Common myeloid progenitor, CD34-positive (primary cell): ENCODE measurements at regions not wholly inside any gene's neighbourhood (a gene's known extent, or its start where the extent isn't known, plus 50 kb on each side); places are given as distances from the start of the nearest gene placed in this dataset.
"Not testable (repeated sequence)": the region's sequence is repeated elsewhere in the genome, so short reads cannot be mapped to it uniquely, and the experiment has no call there.

Experiments
- CTCF ChIA-PET: fragments of 350-600 bp; sonication (Branson Sonifier 250); formaldehyde crosslinking; loops from one replicate; lab custom pipeline; 2021; ENCODE audit warnings: antibody characterized with exemption; lab: Charles Lee
- POLR2A ChIA-PET: fragments of 350-600 bp; sonication (Branson Sonifier 250); formaldehyde crosslinking; loops from one replicate; lab custom pipeline; 2021; ENCODE audit warnings: antibody characterized with exemption; lab: Charles Lee
- DNase-seq, 3 donors: peaks; one replicate each; pipeline versions ENCODE4 v3.0.0 to v3.0.0-alpha.2; 2013
- H3K27ac ChIP-seq, 2 experiments: 1 replicate in 1 of 2; 2 replicates in 1 of 2; pipeline ENCODE4 v1.7.0; 2013; ENCODE audit warnings: inconsistent platforms in 2 of 2, low read length in 2 of 2, mild to moderate bottlenecking in 2 of 2, low read depth in 1 of 2, moderate library complexity in 1 of 2; ENCODE audit not compliant: severe bottlenecking in 2 of 2, insufficient read depth in 1 of 2, poor library complexity in 1 of 2
- H3K27me3 ChIP-seq, 5 experiments: replicated peaks in 2 of 5; 1 replicate in 3 of 5; 2 replicates in 2 of 5; pipeline versions ENCODE4 v1.6.1 to v1.7.0; 2013; ENCODE audit warnings: low read length in 4 of 5, mild to moderate bottlenecking in 2 of 5, moderate library complexity in 2 of 5, inconsistent platforms in 1 of 5; ENCODE audit not compliant: insufficient read depth in 5 of 5, control insufficient read depth in 4 of 5
- H3K36me3 ChIP-seq, 4 experiments: 1 replicate in 2 of 4; 2 replicates in 2 of 4; pipeline versions ENCODE4 v1.6.1 to v1.7.0; 2013; ENCODE audit warnings: low read length in 3 of 4, control low read depth in 1 of 4, mild to moderate bottlenecking in 1 of 4; ENCODE audit not compliant: control insufficient read depth in 4 of 4, insufficient read depth in 4 of 4
- H3K4me1 ChIP-seq, 4 experiments: 1 replicate in 3 of 4; 2 replicates in 1 of 4; pipeline versions ENCODE4 v1.6.1 to v1.7.1; 2013; ENCODE audit warnings: low read length in 3 of 4, mild to moderate bottlenecking in 3 of 4, control low read depth in 1 of 4, inconsistent platforms in 1 of 4, moderate library complexity in 1 of 4; ENCODE audit not compliant: control insufficient read depth in 4 of 4, insufficient read depth in 4 of 4; ENCODE audit errors: control extremely low read depth in 1 of 4
- H3K4me3 ChIP-seq, 7 experiments: 1 replicate in 4 of 7; 2 replicates in 3 of 7; pipeline versions ENCODE4 v1.5.1 to v1.7.0; 2013; ENCODE audit warnings: mild to moderate bottlenecking in 7 of 7, low read length in 6 of 7, moderate library complexity in 6 of 7, inconsistent platforms in 2 of 7, low read depth in 2 of 7, control low read depth in 1 of 7; ENCODE audit not compliant: insufficient read depth in 4 of 7, control insufficient read depth in 1 of 7; ENCODE audit errors: extremely low read depth in 1 of 7
- H3K9me3 ChIP-seq, 5 experiments: 1 replicate in 4 of 5; 2 replicates in 1 of 5; pipeline versions ENCODE4 v1.6.1 to v1.7.1; 2013; ENCODE audit warnings: low read length in 4 of 5, mild to moderate bottlenecking in 2 of 5, inconsistent platforms in 1 of 5, low read depth in 1 of 5, moderate library complexity in 1 of 5; ENCODE audit not compliant: control insufficient read depth in 4 of 5, insufficient read depth in 2 of 5; ENCODE audit errors: control extremely low read depth in 1 of 5
- WGBS: methylation state at CpG from one replicate; pipeline ENCODE4 v1.1.5; 2013; ENCODE audit not compliant: insufficient coverage; 5-methylcytosine and 5-hydroxymethylcytosine counted together

DNA sequence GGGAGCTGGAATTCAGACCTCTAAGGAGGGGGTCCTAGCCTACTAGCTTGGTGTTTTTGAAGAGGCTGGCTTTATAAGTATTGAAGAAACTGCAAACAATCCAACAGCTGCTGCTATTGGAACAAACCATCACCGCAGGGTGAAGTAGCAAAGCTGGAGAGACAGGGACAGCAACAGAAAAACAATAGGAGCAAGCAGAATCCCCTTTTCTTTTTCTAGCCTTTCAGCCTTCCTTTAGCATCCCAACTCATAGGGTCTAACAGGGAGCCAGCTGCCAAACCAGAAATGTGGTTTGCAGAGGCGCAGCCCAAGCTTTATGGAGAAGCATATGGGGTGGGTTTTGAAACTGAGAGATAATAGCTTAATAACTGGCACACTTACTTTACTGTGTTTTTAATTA lies 106.2 kb upstream of the CHMP2B start:
- DNase-seq, result no peak
- Histone ChIP-seq H3K9me3 (no peaks in the 10 kb centered on the region), H3K36me3 (no peaks in the 10 kb centered on the region), H3K27ac (no peak overlapping the region), H3K27me3 (no peaks in the 10 kb centered on the region), H3K4me1 (no peaks in the 10 kb centered on the region), H3K4me3 (no peak overlapping the region)
- ChIA-PET POLR2A (no interaction called here), CTCF (interaction anchor here (0.9 kb wide), 1 partner anchor 47 kb away, joined by 3 read pairs; no protein-coding TSS in a partner anchor)
- 100% methylated on average over 1 of the region's 2 CpGs for WGBS

DNA sequence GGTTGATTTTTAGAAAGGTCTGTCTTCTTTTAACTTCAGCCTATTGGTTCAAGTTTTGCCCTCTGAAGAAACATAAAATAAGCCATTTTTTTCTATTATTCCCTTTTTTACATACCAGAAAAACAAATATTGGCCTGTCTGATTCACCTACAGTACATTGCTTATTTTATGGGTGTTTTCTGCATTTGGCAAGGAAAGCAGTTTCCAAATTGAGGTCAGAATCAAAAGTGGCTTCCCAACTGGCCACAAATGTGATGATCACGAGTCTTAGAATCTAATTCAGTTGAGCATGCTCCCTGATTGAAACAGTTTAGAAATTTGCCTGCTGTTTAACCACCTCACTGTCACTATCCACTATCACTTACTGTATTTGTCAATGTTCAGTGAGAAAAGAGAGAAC lies 106.9 kb upstream of the CHMP2B start:
- POLR2A ChIA-PET, result no interaction called here
- H3K4me1 ChIP-seq, result no peaks in the 10 kb centered on the region
- CTCF ChIA-PET, result interaction anchor here (0.9 kb wide), 1 partner anchor 48 kb away, joined by 3 read pairs; no protein-coding TSS in a partner anchor

DNA sequence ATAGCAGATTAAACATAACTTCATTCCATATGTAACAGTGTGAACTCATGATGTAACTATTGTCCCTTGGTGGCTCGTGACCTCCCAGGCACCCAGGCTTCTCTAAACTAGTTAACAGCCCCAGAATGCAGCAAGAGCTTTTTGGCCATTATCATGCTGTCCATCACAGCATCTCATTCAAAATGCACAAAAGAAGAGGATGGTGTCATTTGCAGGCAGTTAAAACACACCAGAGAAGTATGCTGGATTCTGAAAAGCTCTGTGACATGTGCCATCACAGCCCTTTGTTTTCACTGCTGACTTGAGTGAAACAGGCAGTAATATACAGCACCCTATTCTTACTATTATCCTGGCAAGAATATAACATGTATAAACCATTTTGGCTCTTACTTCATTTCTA lies 117.6 kb upstream of the CHMP2B start:
- Histone ChIP-seq H3K27me3 (no peaks in the 10 kb centered on the region), H3K4me3 (no peak overlapping the region), H3K36me3 (peaks cover 0 to 2% (median 0%) of the 10 kb centered on the region in 4 experiments), H3K27ac (no peak overlapping the region), H3K4me1 (no peaks in the 10 kb centered on the region), H3K9me3 (peaks cover 0 to 15% (median 0%) of the 10 kb centered on the region in 5 experiments)
- ChIA-PET CTCF (no interaction called here), POLR2A (no interaction called here)
- DNase-seq, result no peak
- 100% methylated on average over 1 of the region's 1 CpG for WGBS

More for the DNA sequence above, 106.9 kb upstream of the CHMP2B start:
- no peaks in the 10 kb centered on the region for H3K9me3 ChIP-seq
- no peak overlapping the region for H3K4me3 ChIP-seq
- H3K27me3 ChIP-seq, result no peaks in the 10 kb centered on the region
- H3K27ac ChIP-seq, result no peak overlapping the region
- no peak for DNase-seq
- H3K36me3 ChIP-seq, result no peaks in the 10 kb centered on the region
- WGBS, result 100% methylated on average over 1 of the region's 1 CpG

DNA sequence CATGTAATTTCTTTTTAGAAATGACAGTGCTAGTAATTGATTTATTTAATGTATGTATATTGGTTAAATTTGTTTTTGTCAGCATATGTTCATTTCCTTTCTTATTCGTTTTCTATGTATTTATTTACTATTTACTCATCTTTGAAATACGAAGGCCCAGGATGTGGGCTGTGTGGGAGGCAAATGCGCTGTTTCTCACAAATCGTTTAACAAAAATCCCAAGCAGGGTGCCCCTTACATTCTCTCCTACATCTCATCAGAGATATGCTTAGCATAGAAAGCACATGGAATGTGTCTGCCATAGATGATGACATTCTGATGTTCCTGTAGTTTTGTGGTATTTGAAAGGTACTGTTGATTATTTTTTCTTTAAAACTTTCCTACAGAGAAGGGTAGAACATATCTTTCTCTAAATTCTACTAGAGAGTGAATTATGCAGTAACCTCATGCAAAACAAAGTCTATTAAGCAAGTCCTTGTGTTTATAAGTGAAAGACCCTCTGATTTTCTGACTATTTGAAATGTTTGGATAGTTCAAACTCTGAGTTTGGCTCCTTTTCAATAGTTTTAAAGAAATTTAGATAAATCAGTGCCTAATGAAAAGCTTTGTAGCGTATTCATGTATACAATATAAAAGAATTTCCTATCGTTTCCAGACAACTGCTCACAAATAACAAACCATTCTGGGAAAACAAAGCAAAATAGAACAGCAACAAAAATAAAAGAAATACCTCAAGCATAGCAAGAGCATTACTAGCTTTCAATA lies 111.1 kb upstream of the VGLL3 start:
- no peak overlapping the region for H3K4me3 ChIP-seq
- peaks cover 4 to 19% (median 6%) of the 10 kb centered on the region in 5 experiments for H3K9me3 ChIP-seq
- no CpG with 5 or more reads among the region's 6 CpGs for WGBS
- H3K36me3 ChIP-seq, result peaks cover 0 to 20% (median 8%) of the 10 kb centered on the region in 4 experiments
- H3K27me3 ChIP-seq, result no peaks in the 10 kb centered on the region
- CTCF ChIA-PET, result no interaction called here
- POLR2A ChIA-PET, result no interaction called here
- no peaks in the 10 kb centered on the region for H3K4me1 ChIP-seq
- DNase-seq, result no peak
- no peak overlapping the region for H3K27ac ChIP-seq

DNA sequence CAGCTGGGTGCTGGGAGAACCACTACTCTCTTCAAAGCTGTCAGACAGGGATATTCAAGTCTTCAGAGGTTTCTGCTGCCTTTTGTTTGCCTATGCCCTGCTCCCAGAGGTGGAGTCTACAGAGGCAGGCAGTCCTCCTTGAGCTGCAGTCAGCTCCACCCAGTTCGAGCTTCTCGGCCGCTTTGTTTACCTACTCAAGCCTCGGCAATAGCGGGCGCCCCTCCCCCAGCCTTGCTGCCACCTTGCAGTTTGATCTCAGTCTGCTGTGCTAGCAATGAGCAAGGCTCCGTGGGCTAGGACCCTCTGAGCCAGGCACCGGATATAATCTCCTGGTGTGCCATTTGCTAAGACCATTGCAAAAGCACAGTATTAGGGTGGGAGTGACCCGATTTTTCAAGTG lies 106.8 kb upstream of the VGLL3 start:
- peaks cover 0 to 19% (median 8%) of the 10 kb centered on the region in 4 experiments for H3K36me3 ChIP-seq
- DNase-seq, H3K9me3 ChIP-seq, H3K4me3 ChIP-seq, CTCF ChIA-PET, H3K27ac ChIP-seq, POLR2A ChIA-PET, H3K4me1 ChIP-seq, H3K27me3 ChIP-seq: not testable (repeated sequence)
- WGBS, result 99% methylated on average over 9 of the region's 9 CpGs

DNA sequence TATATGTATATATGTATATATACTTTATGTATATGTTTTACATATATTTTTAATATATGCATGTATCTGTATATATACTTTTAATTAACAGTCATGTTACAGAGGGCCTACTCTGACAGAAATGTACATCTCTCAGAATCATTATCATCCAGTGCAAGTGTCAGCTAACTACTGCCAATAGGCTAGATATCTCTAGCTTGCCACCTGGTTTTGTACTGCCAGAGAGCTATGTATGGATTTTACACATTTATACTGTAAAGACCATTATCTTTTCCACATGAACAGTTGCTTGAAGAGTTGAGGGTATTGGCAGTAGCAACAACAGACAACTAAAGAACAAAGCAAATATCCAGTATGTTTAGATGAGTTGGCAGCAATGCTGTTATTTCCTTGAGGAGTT lies 99.7 kb upstream of the VGLL3 start:
- H3K36me3 ChIP-seq, result no peaks in the 10 kb centered on the region
- ChIA-PET POLR2A (no interaction called here), CTCF (interaction anchor here (1.0 to 3.6 kb wide), 3 partner anchors 7 to 15 kb away, joined by 3 to 12 read pairs (median 3); no protein-coding TSS in a partner anchor)
- H3K27ac ChIP-seq, result no peak overlapping the region
- H3K9me3 ChIP-seq, result no peaks in the 10 kb centered on the region
- H3K4me1 ChIP-seq, result peaks cover 7 to 23% (median 14%) of the 10 kb centered on the region in 4 experiments
- no peaks in the 10 kb centered on the region for H3K27me3 ChIP-seq
- DNase-seq, result peak in 1 of 3 donors; percentile 31
- H3K4me3 ChIP-seq, result peak overlapping the region in 2 of 7 experiments; percentile 42 to 56
